ENCODE measurements at regions not wholly inside any gene's neighbourhood (a gene's known extent, or its start where the extent isn't known, plus 50 kb on each side); places are given as distances from the start of the nearest gene placed in this dataset.

DNA sequence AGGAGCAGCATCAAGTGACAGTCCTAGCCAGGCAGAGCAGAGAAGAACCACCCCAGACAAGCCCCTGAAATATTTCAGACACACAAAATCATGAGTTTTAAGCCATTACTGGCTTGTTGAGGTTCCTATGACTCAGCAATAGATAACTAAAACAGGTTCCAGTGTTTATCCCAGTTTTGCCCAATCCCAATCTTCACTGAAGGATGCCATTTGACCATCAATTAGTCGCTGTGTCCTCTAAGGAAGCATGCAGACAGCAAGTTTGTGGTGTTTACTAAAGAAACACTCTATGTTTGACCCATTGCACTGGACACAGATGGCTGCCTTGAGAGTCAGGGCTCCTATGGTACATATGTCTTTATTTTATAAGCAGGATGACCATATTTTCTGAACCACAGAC, 186.7 kb downstream of the SYK start:
- no peak for TF ChIP-seq CTCF (IDR thresholded peaks at IDR 0.05)
- TF ChIP-seq EZH2 (IDR thresholded peaks at IDR 0.05; ENCODE audit: borderline replicate concordance, insufficient read depth, low read depth, low read length, poor library complexity, severe bottlenecking): no peak
